IMR-90 (cell line): ENCODE measurements at regions not wholly inside any gene's neighbourhood (a gene's known extent, or its start where the extent isn't known, plus 50 kb on each side); places are given as distances from the start of the nearest gene placed in this dataset.

Source experiments
- ATAC-seq: fragments of 200-7000 bp; cut with Tn5 transposase; 2 replicates; pipeline ENCODE4 v1.9.1; 2020; ENCODE audit warnings: low read depth, mild to moderate bottlenecking, moderate library complexity
- BruUV-seq: library from RNA; stranded (reverse); fragments of 400-500 nt; replicated peaks from 2 replicates; lab custom pipeline; 2021; lab: Mats Ljungman, UMichigan
- CTCF ChIA-PET: fragments of 300-600 bp; formaldehyde crosslinking; extraction: SDS; loops from one replicate; lab custom pipeline; 2021; ENCODE audit warnings: antibody characterized with exemption; lab: Yijun Ruan, JAX
- POLR2A ChIA-PET: fragments of 300-600 bp; sonication (Branson Sonifier 250); formaldehyde crosslinking; loops from one replicate; lab custom pipeline; 2022; ENCODE audit warnings: antibody characterized with exemption; ENCODE audit not compliant: unreplicated experiment; lab: Charles Lee
- DNase-seq: peaks from one replicate; pipeline ENCODE4 v3.0.0; 2013
- H2AFZ ChIP-seq: replicated peaks from 2 replicates; pipeline ENCODE3; 2013; ENCODE audit warnings: low read length, mild to moderate bottlenecking; ENCODE audit not compliant: poor library complexity
- H2AK5ac ChIP-seq: 2 replicates; pipeline ENCODE4 v1.6.1; 2013; ENCODE audit warnings: low read depth, low read length, inconsistent platforms
- H2AK9ac ChIP-seq: replicated peaks from 2 replicates; pipeline ENCODE3; 2013; ENCODE audit warnings: mild to moderate bottlenecking, low read depth, low read length, moderate library complexity; ENCODE audit not compliant: poor library complexity
- H2BK120ac ChIP-seq: 2 replicates; pipeline ENCODE4 v1.6.1; 2013; ENCODE audit warnings: low read depth, low read length, inconsistent platforms
- H2BK15ac ChIP-seq: 3 replicates; pipeline ENCODE4 v1.6.1; 2013; ENCODE audit warnings: low read depth, low read length, inconsistent platforms
- H2BK20ac ChIP-seq: 2 replicates; pipeline ENCODE4 v1.6.1; 2013; ENCODE audit warnings: low read depth, mild to moderate bottlenecking, inconsistent platforms, low read length, moderate library complexity
- H2BK5ac ChIP-seq: 2 replicates; pipeline ENCODE4 v1.6.1; 2013; ENCODE audit warnings: mild to moderate bottlenecking, low read depth, low read length, inconsistent platforms; ENCODE audit not compliant: poor library complexity, severe bottlenecking
- H3K14ac ChIP-seq: replicated peaks from 2 replicates; pipeline ENCODE4 v1.6.1; 2013; ENCODE audit warnings: low read depth, low read length, inconsistent platforms
- H3K18ac ChIP-seq: 2 replicates; pipeline ENCODE4 v1.6.1; 2013; ENCODE audit warnings: low read depth, low read length, control low read depth
- H3K23ac ChIP-seq: 2 replicates; pipeline ENCODE4 v1.6.1; 2013; ENCODE audit warnings: low read depth, low read length, inconsistent platforms
- H3K27ac ChIP-seq: 2 replicates; pipeline ENCODE4 v1.5.1; 2013; ENCODE audit warnings: mild to moderate bottlenecking, control low read depth, low read length; ENCODE audit not compliant: insufficient read depth
- H3K27me3 ChIP-seq: 2 replicates; pipeline ENCODE4 v1.6.1; 2013; ENCODE audit warnings: low read length; ENCODE audit not compliant: control insufficient read depth, insufficient read depth
- H3K36me3 ChIP-seq: 2 replicates; pipeline ENCODE4 v1.6.1; 2013; ENCODE audit warnings: low read length, mixed read lengths; ENCODE audit not compliant: control insufficient read depth, insufficient read depth
- H3K4ac ChIP-seq: 2 replicates; pipeline ENCODE4 v1.6.1; 2013; ENCODE audit warnings: low read depth, low read length, inconsistent platforms
- H3K4me1 ChIP-seq: 2 replicates; pipeline ENCODE4 v1.6.1; 2013; ENCODE audit warnings: low read length, mixed read lengths; ENCODE audit not compliant: control insufficient read depth, insufficient read depth
- H3K4me2 ChIP-seq: 2 replicates; pipeline ENCODE4 v1.6.1; 2013; ENCODE audit warnings: low read depth, mild to moderate bottlenecking, control low read depth, low read length, moderate library complexity
- H3K4me3 ChIP-seq: 2 replicates; pipeline ENCODE4 v1.5.1; 2013; ENCODE audit warnings: low read depth, mild to moderate bottlenecking, control low read depth, low read length, moderate library complexity; ENCODE audit not compliant: insufficient read depth
- H3K56ac ChIP-seq: 2 replicates; pipeline ENCODE4 v1.6.1; 2013; ENCODE audit warnings: low read length, inconsistent platforms; ENCODE audit not compliant: insufficient read depth; ENCODE audit errors: extremely low read depth
- H3K79me1 ChIP-seq, 2 experiments: 2 replicates each; pipeline ENCODE4 v1.6.1; 2013; ENCODE audit warnings: low read length in 2 of 2, inconsistent platforms in 1 of 2, low read depth in 1 of 2
- H3K9ac ChIP-seq: 2 replicates; pipeline ENCODE4 v1.6.1; 2013; ENCODE audit warnings: low read depth, low read length, control low read depth
- H3K9me1 ChIP-seq: 2 replicates; pipeline ENCODE4 v1.6.1; 2013; ENCODE audit warnings: low read length, inconsistent platforms; ENCODE audit not compliant: insufficient read depth
- H3K9me3 ChIP-seq: 2 replicates; pipeline ENCODE4 v1.6.1; 2013; ENCODE audit warnings: low read length; ENCODE audit not compliant: control insufficient read depth, insufficient read depth
- H4K20me1 ChIP-seq: 2 replicates; pipeline ENCODE4 v1.6.1; 2013; ENCODE audit warnings: low read length, inconsistent platforms; ENCODE audit not compliant: insufficient read depth
- H4K5ac ChIP-seq: 2 replicates; pipeline ENCODE4 v1.6.1; 2013; ENCODE audit warnings: mild to moderate bottlenecking, low read depth, low read length, control low read depth
- H4K8ac ChIP-seq, 2 experiments: 2 replicates each; pipeline ENCODE4 v1.6.1; 2013; ENCODE audit warnings: low read depth in 2 of 2, low read length in 2 of 2, control low read depth in 1 of 2, inconsistent platforms in 1 of 2
- H4K91ac ChIP-seq: 2 replicates; pipeline ENCODE4 v1.6.1; 2013; ENCODE audit warnings: low read depth, low read length, inconsistent platforms; ENCODE audit not compliant: insufficient read depth
- BHLHE40 ChIP-seq: fragments of 150-350 bp; IDR thresholded peaks from 2 replicates; pipeline ENCODE4 v1.6.1; 2016; ENCODE audit warnings: mild to moderate bottlenecking, low read depth, low read length
- CHD1 ChIP-seq: IDR thresholded peaks from 2 replicates; pipeline ENCODE4 v1.6.1; 2012; ENCODE audit warnings: low read depth, low read length, improper control_type of control experiment
- ELK1 ChIP-seq: fragments of 150-350 bp; IDR thresholded peaks from 2 replicates; pipeline ENCODE4 v1.6.1; 2016; ENCODE audit warnings: low read depth, mild to moderate bottlenecking, low read length, moderate library complexity, borderline replicate concordance
- FOS ChIP-seq: fragments of 150-350 bp; IDR thresholded peaks from 2 replicates; pipeline ENCODE4 v1.6.1; 2016; ENCODE audit warnings: low read depth, low read length
- MAZ ChIP-seq: IDR thresholded peaks from 2 replicates; pipeline ENCODE4 v1.6.1; 2012; ENCODE audit warnings: low read depth, mild to moderate bottlenecking, low read length, improper control_type of control experiment, moderate library complexity, borderline replicate concordance
- MXI1 ChIP-seq: IDR thresholded peaks from 2 replicates; pipeline ENCODE4 v1.6.1; 2012; ENCODE audit warnings: low read depth, mild to moderate bottlenecking, low read length, moderate library complexity, borderline replicate concordance
- RAD21 ChIP-seq: IDR thresholded peaks from 2 replicates; pipeline ENCODE4 v1.6.1; 2012; ENCODE audit warnings: low read length, improper control_type of control experiment
- RCOR1 ChIP-seq: IDR thresholded peaks from 2 replicates; pipeline ENCODE4 v1.6.1; 2012; ENCODE audit warnings: mild to moderate bottlenecking, low read length, improper control_type of control experiment; ENCODE audit not compliant: insufficient replicate concordance
- SMC3 ChIP-seq: fragments of 150-350 bp; IDR thresholded peaks from 2 replicates; pipeline ENCODE4 v1.6.1; 2016; ENCODE audit warnings: low read depth, mild to moderate bottlenecking, antibody characterized with exemption, low read length, moderate library complexity
- USF2 ChIP-seq: fragments of 150-350 bp; IDR thresholded peaks from 2 replicates; pipeline ENCODE4 v1.6.1; 2017; ENCODE audit warnings: mild to moderate bottlenecking, antibody characterized with exemption, low read length, low read depth
- WGBS, 2 experiments: methylation state at CpG; one replicate each; pipeline versions ENCODE4 v1.1.5 to v1.1.7; 2013; ENCODE audit warnings: missing lambda C conversion rate in 2 of 2; ENCODE audit not compliant: insufficient read length in 1 of 2; ENCODE audit errors: extremely low coverage in 2 of 2; 5-methylcytosine and 5-hydroxymethylcytosine counted together
- dilution Hi-C: fragments of 300-500 bp; cut with HindIII; formaldehyde crosslinking; loops from one replicate; pipeline ENCODE4 v1.14.3; 2018; ENCODE audit warnings: low sequenced_read_pairs; ENCODE audit not compliant: unreplicated experiment
- in situ Hi-C: fragments of 300-500 bp; cut with MboI; formaldehyde crosslinking; loops from 3 replicates; pipeline ENCODE4 v1.14.3; 2019; ENCODE audit warnings: low sequenced_read_pairs, inconsistent platforms, mixed read lengths
- intact Hi-C: fragments of 100-400 bp; cut with micrococcal nuclease; formaldehyde crosslinking; loops from 2 replicates; pipeline ENCODE4 v1.10.0; 2022

GRCh38 chr5:101608322-101608721, 687.8 kb downstream of the SLCO4C1 start:
- H2AK5ac ChIP-seq = no peak overlapping the region
- H4K20me1 ChIP-seq = no peaks in the 10 kb centered on the region
- no peak overlapping the region for H2BK15ac ChIP-seq
- H3K14ac ChIP-seq = no peak overlapping the region
- H3K9me1 ChIP-seq = no peaks in the 10 kb centered on the region
- H3K9me3 ChIP-seq = peaks cover 13% of the 10 kb centered on the region
- BruUV-seq = no TSS peak
- CTCF ChIA-PET = no interaction called here
- H2AK9ac ChIP-seq = no peak overlapping the region
- H3K4me2 ChIP-seq = no peak overlapping the region
- intact Hi-C loops (no loop called here), in situ Hi-C loops (no loop called here), dilution Hi-C loops (no loop called here)
- no peak overlapping the region for H3K27ac ChIP-seq
- DNase-seq (no peak), ATAC-seq (no peak)
- H3K4ac ChIP-seq = no peak overlapping the region
- H2AFZ ChIP-seq = no peak overlapping the region
- no peak overlapping the region for H4K5ac ChIP-seq
- no peak overlapping the region for H2BK5ac ChIP-seq
- H2BK120ac ChIP-seq = no peak overlapping the region
- no peaks in the 10 kb centered on the region for H3K79me1 ChIP-seq
- no peak overlapping the region for H3K23ac ChIP-seq
- H4K91ac ChIP-seq = no peak overlapping the region
- no peak overlapping the region for H3K18ac ChIP-seq
- no peak overlapping the region for H3K56ac ChIP-seq
- POLR2A ChIA-PET = no interaction called here
- H3K9ac ChIP-seq = no peak overlapping the region
- H3K4me1 ChIP-seq = no peaks in the 10 kb centered on the region
- H3K4me3 ChIP-seq = no peak overlapping the region
- H4K8ac ChIP-seq = no peak overlapping the region
- no peaks in the 10 kb centered on the region for H3K27me3 ChIP-seq
- H3K36me3 ChIP-seq = no peaks in the 10 kb centered on the region
- no CpG with 5 or more reads among the region's 1 CpG for whole genome bisulfite sequencing, 2 experiments
- TF ChIP-seq MAZ = no peak
- TF ChIP-seq BHLHE40 = no peak
- no peak for TF ChIP-seq CHD1
- TF ChIP-seq RAD21 = no peak
- TF ChIP-seq RCOR1 = no peak
- no peak for TF ChIP-seq FOS
- no peak for TF ChIP-seq USF2
- no peak for TF ChIP-seq SMC3
- no peak for TF ChIP-seq ELK1
- TF ChIP-seq MXI1 = no peak
- no peak overlapping the region for H2BK20ac ChIP-seq
